Lower lobe of right lung (tissue), 2 donors: ENCODE measurements at regions not wholly inside any gene's neighbourhood (a gene's known extent, or its start where the extent isn't known, plus 50 kb on each side); places are given as distances from the start of the nearest gene placed in this dataset.

Experiments used
- ATAC-seq, 2 donors: fragments of 200-7000 bp; cut with Tn5 transposase; one replicate each; pipeline ENCODE4 v1.9.1; 2020 to 2022; ENCODE audit warnings: mild to moderate bottlenecking in 2 of 2, moderate library complexity in 2 of 2
- DNase-seq: peaks from one replicate; pipeline ENCODE4 v3.0.0-alpha.2; 2020
- H3K27ac ChIP-seq: fragments of 200-600 bp; one replicate; pipeline ENCODE4 v1.8.0; 2022
- H3K27me3 ChIP-seq: fragments of 200-600 bp; one replicate; pipeline ENCODE4 v1.8.0; 2022; ENCODE audit warnings: low read depth
- H3K36me3 ChIP-seq: fragments of 200-600 bp; one replicate; pipeline ENCODE4 v1.8.0; 2022; ENCODE audit warnings: mild to moderate bottlenecking
- H3K4me1 ChIP-seq: fragments of 200-600 bp; one replicate; pipeline ENCODE4 v1.8.0; 2022
- H3K4me3 ChIP-seq: fragments of 200-600 bp; one replicate; pipeline ENCODE4 v1.8.0; 2022; ENCODE audit warnings: mild to moderate bottlenecking
- H3K9me3 ChIP-seq: fragments of 200-600 bp; one replicate; pipeline ENCODE4 v1.8.0; 2022
- CTCF ChIP-seq: fragments of 200-600 bp; IDR thresholded peaks from one replicate; pipeline ENCODE4 v1.8.0; 2022; ENCODE audit warnings: antibody characterized with exemption, mild to moderate bottlenecking
- intact Hi-C: fragments of 100-400 bp; cut with DNase I; formaldehyde crosslinking; loops from one replicate; pipeline ENCODE4 v1.11.0; 2022
- donor health status: DM: no; HTN: yes; CAD: no; lungs with severe emphysema.

GRCh38 chr11:92285776-92286175 is 61.2 kb downstream of the FAT3 start:
- ATAC-seq: peak; percentile 23 to 37
- TF ChIP-seq CTCF: no peak
- Histone ChIP-seq H3K9me3 (no peaks in the 10 kb centered on the region), H3K4me1 (no peaks in the 10 kb centered on the region), H3K4me3 (no peak overlapping the region), H3K27ac (no peak overlapping the region), H3K27me3 (no peaks in the 10 kb centered on the region), H3K36me3 (no peaks in the 10 kb centered on the region)
- intact Hi-C loops: no loop called here
- no peak for DNase-seq

GRCh38 chr11:92286709-92287108 is 62.1 kb downstream of the FAT3 start:
- TF ChIP-seq CTCF: no peak

DNA sequence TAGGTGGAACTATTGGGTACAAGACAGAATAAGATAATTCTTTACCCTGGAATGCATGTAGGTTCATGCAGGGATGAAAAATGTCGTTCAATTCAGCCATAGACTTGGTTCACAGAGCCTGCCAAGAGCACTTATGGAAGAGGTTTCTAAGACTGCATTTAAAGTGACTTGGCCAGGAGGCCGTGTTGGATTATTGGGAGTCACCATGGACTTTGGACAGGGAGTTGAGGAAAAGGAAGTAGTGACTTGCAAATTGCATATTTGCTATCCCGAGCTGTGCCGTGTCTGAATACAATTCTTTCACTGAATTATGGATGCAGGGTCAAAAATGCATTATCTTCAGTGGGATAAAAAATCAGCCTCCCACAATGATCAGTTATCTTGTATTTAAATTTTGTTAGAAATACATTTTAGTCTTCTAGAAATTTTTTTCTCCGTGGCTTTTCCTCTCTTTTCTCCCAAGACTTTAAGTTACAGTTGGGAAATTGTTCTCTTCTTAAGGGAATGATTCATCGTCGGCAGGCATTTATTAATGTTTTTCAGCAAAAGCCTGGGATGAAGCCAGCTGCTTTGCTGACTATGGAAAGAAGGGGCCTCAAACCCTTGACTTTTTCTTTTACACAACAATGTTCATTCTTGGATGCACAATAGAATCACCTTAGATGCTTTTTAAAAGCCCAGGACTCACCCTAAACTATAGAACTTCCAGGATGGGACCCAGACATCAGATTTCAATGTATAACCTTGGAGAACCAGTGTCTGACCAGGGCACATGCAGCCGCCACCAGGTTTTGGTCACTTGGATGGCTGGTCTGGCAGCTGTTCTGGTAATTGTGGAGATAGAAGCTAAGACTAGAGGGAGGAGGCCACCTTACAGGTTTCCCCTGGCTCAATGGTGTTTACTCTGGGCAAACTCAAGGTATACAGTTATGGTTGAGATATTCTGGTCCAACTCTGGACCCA is 70.8 kb downstream of the FAT3 start:
- H3K4me1 ChIP-seq: no peaks in the 10 kb centered on the region
- intact Hi-C loops: no loop called here
- H3K27ac ChIP-seq: no peak overlapping the region
- H3K36me3 ChIP-seq: no peaks in the 10 kb centered on the region
- TF ChIP-seq CTCF: no peak
- H3K27me3 ChIP-seq: no peaks in the 10 kb centered on the region
- H3K9me3 ChIP-seq: no peaks in the 10 kb centered on the region
- ATAC-seq (no peak), DNase-seq (no peak)
- H3K4me3 ChIP-seq: no peak overlapping the region

More at GRCh38 chr11:92286709-92287108, 62.1 kb downstream of the FAT3 start:
- H3K27ac ChIP-seq: no peak overlapping the region
- ATAC-seq (peak; percentile 51 to 82), DNase-seq (no peak)
- no peaks in the 10 kb centered on the region for H3K9me3 ChIP-seq
- intact Hi-C loops: no loop called here
- H3K27me3 ChIP-seq: no peaks in the 10 kb centered on the region
- no peak overlapping the region for H3K4me3 ChIP-seq
- H3K36me3 ChIP-seq: no peaks in the 10 kb centered on the region
- H3K4me1 ChIP-seq: no peaks in the 10 kb centered on the region

DNA sequence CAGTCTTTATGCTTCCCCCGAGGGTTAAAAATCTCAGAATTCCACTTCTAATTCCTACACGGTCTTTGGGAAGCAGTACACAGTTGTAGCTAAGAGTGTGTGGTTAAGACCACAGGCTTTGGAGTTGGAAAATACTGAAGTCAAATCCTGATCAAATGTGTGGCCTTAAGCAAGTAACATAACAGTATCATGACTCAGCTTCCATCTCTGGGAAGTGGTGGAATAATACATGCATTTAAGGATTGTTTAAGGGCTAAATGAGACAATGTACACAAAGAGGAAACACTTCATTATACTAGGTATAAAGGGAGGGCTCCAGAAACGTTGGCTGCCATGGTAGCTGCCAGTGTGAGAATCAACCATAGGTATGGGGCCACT is 71.5 kb downstream of the FAT3 start:
- TF ChIP-seq CTCF: no peak
- no peak overlapping the region for H3K4me3 ChIP-seq
- H3K4me1 ChIP-seq: no peaks in the 10 kb centered on the region
- DNase-seq (no peak), ATAC-seq (no peak)
- intact Hi-C loops: no loop called here
- no peaks in the 10 kb centered on the region for H3K36me3 ChIP-seq
- no peak overlapping the region for H3K27ac ChIP-seq
- no peaks in the 10 kb centered on the region for H3K27me3 ChIP-seq
- no peaks in the 10 kb centered on the region for H3K9me3 ChIP-seq

GRCh38 chr11:92297567-92298553 is 73.2 kb downstream of the FAT3 start:
- H3K4me3 ChIP-seq: no peak overlapping the region
- no peaks in the 10 kb centered on the region for H3K36me3 ChIP-seq
- no peak for TF ChIP-seq CTCF
- intact Hi-C loops: no loop called here
- DNase-seq (no peak), ATAC-seq (no peak)
- no peaks in the 10 kb centered on the region for H3K27me3 ChIP-seq
- H3K27ac ChIP-seq: no peak overlapping the region
- H3K9me3 ChIP-seq: no peaks in the 10 kb centered on the region
- H3K4me1 ChIP-seq: no peaks in the 10 kb centered on the region
